ENCODE measurements at regions not wholly inside any gene's neighbourhood (a gene's known extent, or its start where the extent isn't known, plus 50 kb on each side); places are given as distances from the start of the nearest gene placed in this dataset.
"Not testable (repeated sequence)": the region's sequence is repeated elsewhere in the genome, so short reads cannot be mapped to it uniquely, and the experiment has no call there.

DNA sequence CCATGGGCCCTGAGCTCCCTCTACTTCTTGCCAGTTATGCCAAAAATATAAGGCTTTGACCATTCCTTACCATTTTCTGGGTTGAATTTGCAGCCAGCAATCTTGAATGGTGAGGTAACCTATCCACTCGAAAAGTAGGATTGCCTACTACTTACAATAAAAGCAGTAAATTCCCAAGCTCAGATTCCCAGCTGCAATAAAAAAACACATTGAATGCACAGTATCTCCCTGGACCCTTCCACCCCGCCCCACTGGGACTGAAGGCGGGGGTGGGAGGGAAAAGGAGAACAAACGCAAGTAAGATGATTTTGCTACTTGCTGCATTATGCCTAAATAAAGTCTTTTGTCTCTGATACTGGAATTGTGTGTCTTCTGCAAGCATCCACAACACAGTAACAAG lies 301.9 kb downstream of the HGF start:
- Histone ChIP-seq H3K27me3 (no peaks in the 10 kb centered on the region), H3K9me3 (no peaks in the 10 kb centered on the region), H3K4me3 (replicated peaks in 1 of 3) (no peak overlapping the region), H3K27ac (no peak overlapping the region), H3K36me3 (no peaks in the 10 kb centered on the region), H3K4me1 (no peaks in the 10 kb centered on the region)
- intact Hi-C loops (cut with DNase I) = no loop called here
- 81 to 86% methylated on average over 4 of the region's 4 CpGs for WGBS, 2 donors
- TF ChIP-seq, protein P1, sequence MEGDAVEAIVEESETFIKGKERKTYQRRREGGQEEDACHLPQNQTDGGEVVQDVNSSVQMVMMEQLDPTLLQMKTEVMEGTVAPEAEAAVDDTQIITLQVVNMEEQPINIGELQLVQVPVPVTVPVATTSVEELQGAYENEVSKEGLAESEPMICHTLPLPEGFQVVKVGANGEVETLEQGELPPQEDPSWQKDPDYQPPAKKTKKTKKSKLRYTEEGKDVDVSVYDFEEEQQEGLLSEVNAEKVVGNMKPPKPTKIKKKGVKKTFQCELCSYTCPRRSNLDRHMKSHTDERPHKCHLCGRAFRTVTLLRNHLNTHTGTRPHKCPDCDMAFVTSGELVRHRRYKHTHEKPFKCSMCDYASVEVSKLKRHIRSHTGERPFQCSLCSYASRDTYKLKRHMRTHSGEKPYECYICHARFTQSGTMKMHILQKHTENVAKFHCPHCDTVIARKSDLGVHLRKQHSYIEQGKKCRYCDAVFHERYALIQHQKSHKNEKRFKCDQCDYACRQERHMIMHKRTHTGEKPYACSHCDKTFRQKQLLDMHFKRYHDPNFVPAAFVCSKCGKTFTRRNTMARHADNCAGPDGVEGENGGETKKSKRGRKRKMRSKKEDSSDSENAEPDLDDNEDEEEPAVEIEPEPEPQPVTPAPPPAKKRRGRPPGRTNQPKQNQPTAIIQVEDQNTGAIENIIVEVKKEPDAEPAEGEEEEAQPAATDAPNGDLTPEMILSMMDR (IDR thresholded peaks at IDR 0.05) = no peak
- no peak for TF ChIP-seq POLR2A (IDR thresholded peaks at IDR 0.05)
- DNase-seq = no peak

DNA sequence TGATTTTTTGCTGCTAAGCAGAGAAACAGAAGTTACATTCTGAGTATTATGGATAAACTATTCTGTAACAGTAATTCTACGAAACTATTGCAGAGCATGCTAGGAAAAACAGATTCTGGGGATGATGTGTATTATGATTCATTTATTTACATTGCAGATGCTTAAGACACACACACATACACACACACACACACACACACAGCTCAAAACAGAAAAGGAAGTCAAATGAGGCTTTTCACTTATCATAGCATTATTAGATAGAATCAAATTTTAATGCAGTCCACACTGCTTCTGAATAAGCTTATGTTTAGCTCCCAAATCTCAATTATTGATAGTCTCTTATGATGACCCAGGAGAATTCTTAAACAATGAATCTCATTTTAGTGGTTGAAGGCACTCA lies 307.2 kb downstream of the HGF start:
- Histone ChIP-seq H3K4me1 (no peaks in the 10 kb centered on the region), H3K27ac (no peak overlapping the region), H3K9me3 (no peaks in the 10 kb centered on the region), H3K36me3 (no peaks in the 10 kb centered on the region), H3K27me3 (no peaks in the 10 kb centered on the region), H3K4me3 (replicated peaks in 1 of 3) (no peak overlapping the region)
- WGBS, 2 donors = 86 to 96% methylated on average over 1 of the region's 1 CpG
- intact Hi-C loops (cut with DNase I) = loop anchor here (5.0 kb wide), 1 partner anchor 760 kb away; no protein-coding TSS in a partner anchor
- TF ChIP-seq POLR2A (IDR thresholded peaks at IDR 0.05) = no peak
- TF ChIP-seq, protein P1 (IDR thresholded peaks at IDR 0.05) = no peak
- DNase-seq = no peak

DNA sequence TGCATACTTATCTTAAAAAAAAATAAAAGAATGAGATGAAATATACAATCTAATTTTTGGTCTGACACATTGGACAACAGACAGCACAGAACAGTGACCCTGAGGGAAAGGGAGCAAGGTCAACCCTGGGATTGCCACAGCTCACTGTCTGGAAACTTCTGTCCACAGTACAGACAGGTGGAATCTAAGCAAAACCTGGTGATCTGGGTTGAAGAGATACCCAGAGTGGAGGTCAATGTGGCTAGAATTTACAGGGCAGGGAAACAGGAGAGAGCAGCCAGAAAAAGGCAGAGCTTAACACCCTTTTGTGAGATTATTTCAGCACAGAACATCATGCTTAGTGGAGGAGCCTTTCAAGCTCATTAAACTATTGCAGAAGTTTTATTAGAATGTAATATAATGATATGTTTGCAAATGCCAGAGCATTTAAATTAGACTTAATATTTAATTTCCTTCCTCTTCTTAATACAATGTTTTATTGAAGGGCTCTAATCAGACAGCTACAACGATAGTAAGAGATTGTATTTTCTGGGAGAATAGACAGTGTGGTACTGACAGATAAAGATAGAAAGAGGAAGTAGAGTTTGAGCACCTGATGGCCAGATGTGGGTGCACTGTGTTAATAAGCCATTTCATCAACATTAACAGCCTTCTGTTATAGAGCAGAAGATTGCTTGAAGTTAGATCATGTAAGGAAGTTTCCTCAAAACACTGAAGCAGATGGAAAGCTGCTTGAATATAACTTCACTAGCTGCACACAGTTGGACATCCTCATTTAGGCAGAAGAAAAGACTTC lies 309.4 kb downstream of the HGF start:
- intact Hi-C loops (cut with DNase I) = loop anchor here (5.0 kb wide), 1 partner anchor 758 kb away; no protein-coding TSS in a partner anchor
- no peaks in the 10 kb centered on the region for H3K4me1 ChIP-seq
- H3K9me3 ChIP-seq = no peaks in the 10 kb centered on the region
- H3K27me3 ChIP-seq = no peaks in the 10 kb centered on the region
- no peaks in the 10 kb centered on the region for H3K36me3 ChIP-seq
- no peak overlapping the region for H3K4me3 ChIP-seq (replicated peaks in 1 of 3)
- TF ChIP-seq, protein P1 (IDR thresholded peaks at IDR 0.05) = no peak
- no peak for TF ChIP-seq POLR2A (IDR thresholded peaks at IDR 0.05)
- no peak for DNase-seq
- WGBS, 2 donors = 46 to 65% methylated on average over 1 of the region's 1 CpG
- no peak overlapping the region for H3K27ac ChIP-seq

DNA sequence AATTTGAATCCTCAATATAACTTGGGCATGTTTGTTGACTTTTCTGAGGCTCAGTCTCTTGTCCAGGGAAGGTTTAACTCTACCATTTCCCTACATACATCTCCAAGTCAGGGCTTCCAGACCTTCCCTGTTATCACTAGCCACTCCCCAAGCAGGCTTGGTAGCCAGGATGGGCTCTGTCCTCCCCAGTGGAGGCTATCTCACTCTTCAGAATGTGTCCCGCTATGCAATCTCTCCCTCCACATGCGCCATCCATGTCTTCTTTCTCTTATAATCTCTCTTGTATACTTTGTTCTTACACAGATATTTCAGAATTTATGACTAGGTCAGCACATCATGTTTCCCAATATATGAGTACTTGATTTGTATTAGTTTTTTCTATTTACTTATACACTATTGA lies 310.4 kb downstream of the HGF start:
- DNase-seq = no peak
- Histone ChIP-seq H3K4me3 (replicated peaks in 1 of 3) (no peak overlapping the region), H3K27ac (no peak overlapping the region), H3K9me3 (no peaks in the 10 kb centered on the region), H3K4me1 (no peaks in the 10 kb centered on the region), H3K27me3 (no peaks in the 10 kb centered on the region), H3K36me3 (no peaks in the 10 kb centered on the region)
- WGBS, 2 donors = 95 to 99% methylated on average over 2 of the region's 2 CpGs
- intact Hi-C loops (cut with DNase I) = no loop called here
- TF ChIP-seq POLR2A (IDR thresholded peaks at IDR 0.05) = no peak
- TF ChIP-seq, protein P1 (IDR thresholded peaks at IDR 0.05) = no peak

DNA sequence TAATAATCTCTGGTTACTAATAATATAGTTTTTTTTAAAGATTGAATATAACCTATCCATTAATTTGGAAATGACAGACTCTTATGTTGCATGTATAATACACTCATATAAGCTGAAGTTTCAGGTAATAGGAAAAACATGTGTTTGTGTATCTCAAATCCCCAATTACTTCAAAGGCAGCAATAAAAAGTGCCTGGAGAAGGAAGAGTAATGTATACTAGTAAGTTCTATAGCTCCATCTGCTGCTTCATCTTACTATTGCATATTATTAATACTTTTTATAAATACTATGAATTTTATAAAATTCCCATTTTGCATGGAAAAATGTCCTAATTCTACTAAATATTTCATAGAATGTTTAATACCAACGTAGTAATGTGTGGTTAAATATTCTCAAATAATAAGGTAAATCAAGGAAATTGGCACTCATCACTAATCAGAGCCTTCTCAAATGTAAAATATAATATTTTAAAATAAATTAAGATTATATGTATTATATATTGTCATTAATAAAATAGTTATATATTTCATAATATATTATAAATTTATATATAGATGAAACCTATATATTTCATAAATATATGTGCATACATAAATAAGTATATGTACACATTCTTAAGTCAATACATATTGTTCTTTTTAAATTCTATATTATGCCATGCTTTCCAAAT lies 311.9 kb downstream of the HGF start:
- H3K4me1 ChIP-seq = no peaks in the 10 kb centered on the region
- no peak for DNase-seq
- WGBS, 2 donors = 48 to 60% methylated on average over 1 of the region's 1 CpG
- H3K4me3 ChIP-seq (replicated peaks in 1 of 3) = no peak overlapping the region
- intact Hi-C loops (cut with DNase I) = no loop called here
- no peaks in the 10 kb centered on the region for H3K9me3 ChIP-seq
- H3K36me3 ChIP-seq = no peaks in the 10 kb centered on the region
- H3K27ac ChIP-seq = no peak overlapping the region
- H3K27me3 ChIP-seq = no peaks in the 10 kb centered on the region
- TF ChIP-seq, protein P1 (IDR thresholded peaks at IDR 0.05) = peak in 3 of 6 experiments; percentile 21 to 39 (median 35)
- TF ChIP-seq POLR2A (IDR thresholded peaks at IDR 0.05) = no peak

DNA sequence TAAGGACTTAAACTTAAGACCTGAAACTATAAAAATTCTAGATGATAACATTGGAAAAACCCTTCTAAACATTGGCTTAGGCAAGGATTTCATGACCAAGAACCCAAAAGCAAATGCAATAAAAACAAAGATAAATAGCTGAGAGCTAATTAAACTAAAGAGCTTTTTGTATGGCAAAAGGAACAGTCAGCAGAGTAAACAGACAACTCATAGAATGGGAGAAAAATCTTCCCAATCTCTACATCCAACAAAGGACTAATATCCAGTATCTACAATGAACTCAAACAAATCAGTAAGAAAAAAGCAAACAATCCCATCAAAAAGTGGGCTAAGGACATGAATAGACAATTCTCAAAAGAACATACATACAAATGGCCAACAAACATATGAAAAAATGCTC lies 316.1 kb downstream of the HGF start:
- H3K27me3 ChIP-seq; DNase-seq; H3K4me1 ChIP-seq; H3K36me3 ChIP-seq; intact Hi-C loops (cut with DNase I); H3K27ac ChIP-seq; H3K9me3 ChIP-seq; H3K4me3 ChIP-seq (replicated peaks in 1 of 3): not testable (repeated sequence)

All from thyroid gland (tissue), 4 donors.